ENCODE measurements at regions not wholly inside any gene's neighbourhood (a gene's known extent, or its start where the extent isn't known, plus 50 kb on each side); places are given as distances from the start of the nearest gene placed in this dataset.
"Not testable (repeated sequence)": the region's sequence is repeated elsewhere in the genome, so short reads cannot be mapped to it uniquely, and the experiment has no call there.

DNA sequence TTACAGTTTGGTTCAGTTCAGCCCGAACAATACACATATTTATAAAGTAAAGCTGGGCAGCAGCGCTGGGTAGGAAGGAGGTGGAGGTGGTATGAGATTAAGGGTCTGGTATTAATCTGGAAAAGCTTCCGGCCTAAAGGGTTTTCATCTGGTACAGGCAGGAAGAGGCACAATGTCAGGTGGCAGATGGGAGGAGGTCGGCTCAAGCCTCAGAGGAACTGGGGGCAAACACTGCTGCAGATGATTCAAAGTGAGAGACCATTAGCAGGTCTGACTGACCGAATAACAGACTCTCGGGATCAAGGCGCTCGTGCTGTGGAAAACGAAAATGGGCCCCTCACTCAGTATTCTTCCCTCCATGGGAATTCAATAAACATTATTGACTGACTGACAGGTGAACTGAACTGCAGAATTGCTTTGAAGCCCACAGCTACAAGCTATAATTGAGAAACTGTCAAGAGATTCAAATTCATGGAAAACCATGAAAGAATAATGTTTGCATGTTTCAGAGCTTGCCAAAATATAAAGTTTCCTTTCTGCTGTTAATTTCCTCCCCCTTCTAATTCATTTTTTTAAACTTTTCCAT is 75.3 kb downstream of the TMEM167A start:
- no peak for DNase-seq

DNA sequence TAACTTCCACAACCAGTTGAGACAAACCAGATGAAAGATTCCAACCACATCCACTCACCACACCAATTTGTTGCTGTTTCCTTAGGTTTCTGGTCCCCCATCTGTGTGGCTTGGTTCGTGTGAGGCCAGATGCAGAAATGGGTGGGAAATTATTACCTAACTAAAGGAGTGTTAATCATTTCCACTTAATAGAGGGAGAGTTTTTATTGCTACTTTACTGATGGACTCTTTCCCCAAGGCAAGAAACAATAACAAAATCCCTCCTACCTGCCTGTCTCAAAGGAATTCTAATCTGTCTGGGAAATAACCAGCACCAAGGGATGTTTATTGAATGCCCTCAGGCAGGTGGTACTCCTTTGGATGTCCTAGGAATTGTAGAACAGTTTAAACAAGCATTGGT is 76.3 kb downstream of the TMEM167A start:
- no peak for DNase-seq

DNA sequence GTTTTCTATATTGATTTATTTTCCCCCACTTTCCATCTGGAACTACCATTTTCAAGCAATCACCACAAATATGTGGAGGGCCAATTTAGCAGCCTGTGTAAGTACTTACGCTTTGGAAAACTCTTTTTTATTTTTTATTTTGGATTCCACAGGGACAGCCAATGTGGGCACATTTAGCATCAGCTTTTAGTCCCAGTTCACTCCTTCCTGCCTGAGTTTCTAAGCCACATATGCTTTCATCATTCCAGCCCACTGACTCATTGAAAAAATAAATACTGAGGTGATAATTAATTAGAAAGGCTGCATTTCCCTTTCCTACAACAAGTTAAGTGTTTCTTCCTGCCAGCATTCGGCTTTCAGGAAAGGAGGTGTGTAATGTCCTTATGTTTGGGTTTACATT is 76.8 kb downstream of the TMEM167A start:
- DNase-seq, result peak; percentile 43

DNA sequence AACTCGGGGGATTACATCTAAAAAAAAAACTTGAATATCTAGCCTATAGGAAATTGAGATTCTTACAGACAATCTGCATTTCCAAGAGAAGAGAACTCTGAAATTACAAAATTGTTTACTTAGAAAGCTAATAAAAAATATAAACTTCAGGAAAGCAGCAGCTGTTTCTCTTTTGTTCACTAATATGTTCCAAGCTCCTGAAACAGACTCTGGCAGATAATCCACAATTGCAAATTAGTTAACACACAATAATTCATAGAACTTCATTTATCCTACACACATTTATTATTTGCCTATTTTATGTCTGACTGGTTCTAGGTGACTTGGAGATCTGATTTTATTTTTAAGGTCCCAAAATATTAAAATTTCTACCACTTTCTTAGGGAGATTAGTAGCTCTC is 83.8 kb downstream of the TMEM167A start:
- no peak for DNase-seq

DNA sequence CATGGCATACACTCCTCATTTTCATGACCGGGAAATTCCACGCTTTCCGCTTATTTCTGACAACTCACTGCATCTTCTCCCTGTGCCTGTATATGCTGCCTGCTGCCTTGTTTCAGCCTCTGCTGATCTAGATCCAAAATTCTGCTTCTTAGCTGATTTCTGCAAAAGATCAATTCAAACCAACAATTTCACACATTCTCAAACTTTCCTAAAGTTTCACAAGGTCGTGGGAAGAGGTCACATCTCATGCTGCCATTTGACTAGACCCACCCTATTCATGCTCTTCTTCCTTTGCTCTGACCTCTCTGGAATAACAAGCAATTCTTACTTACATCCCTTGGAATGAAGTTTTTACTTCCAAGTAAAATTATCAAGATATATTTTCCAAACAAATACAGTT is 84.5 kb downstream of the TMEM167A start:
- no peak for DNase-seq

DNA sequence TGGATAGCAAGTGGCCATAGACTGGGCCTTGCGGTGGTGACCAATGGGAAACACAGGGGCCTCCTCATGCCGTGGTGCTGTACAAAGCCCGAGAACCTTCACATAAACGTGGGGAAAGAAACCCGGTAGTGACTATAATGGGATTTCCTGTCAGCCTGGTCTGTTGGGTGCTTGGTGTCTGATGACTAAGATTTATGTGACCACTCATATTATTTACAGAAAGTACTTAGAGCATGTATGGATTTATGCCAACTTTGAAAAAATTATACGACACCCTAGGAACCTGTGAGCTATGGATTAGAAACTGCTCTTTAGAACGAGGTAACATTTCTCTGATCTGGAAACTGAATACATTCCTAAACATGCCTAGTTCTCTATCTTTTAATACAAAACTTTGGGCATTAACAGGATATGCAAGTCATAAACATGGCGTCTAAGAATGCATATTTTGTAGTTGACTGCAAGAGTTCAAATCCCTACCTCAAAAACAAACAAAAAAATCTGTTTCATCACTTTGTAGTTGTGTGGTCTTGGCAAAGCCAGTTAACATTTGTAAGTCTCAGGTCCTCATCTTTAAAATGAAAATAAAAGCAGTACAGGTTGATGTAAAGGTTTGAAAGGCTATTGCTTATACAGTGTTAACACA is 85.4 kb downstream of the TMEM167A start:
- DNase-seq, result peak; percentile 94

DNA sequence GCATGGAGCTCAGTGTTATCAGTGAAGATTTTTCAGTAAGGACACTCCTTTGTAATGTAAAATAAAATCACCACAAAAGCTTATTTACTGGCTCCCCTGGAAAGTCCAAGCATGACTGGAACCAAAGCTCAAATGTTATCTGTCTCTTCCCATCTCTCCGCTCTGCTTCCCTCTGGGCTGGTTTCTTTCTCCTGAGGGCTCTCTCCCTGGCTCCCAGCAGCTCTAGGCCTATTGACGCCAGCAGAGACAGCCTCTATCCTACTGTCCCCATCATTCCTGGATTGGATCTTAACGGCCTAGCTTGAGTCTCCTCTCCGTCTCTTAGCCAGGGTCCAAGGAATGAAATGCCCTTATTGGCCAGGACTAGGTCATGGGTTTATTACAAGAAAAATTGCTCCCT is 86.1 kb downstream of the TMEM167A start:
- DNase-seq, result peak; percentile 34

DNA sequence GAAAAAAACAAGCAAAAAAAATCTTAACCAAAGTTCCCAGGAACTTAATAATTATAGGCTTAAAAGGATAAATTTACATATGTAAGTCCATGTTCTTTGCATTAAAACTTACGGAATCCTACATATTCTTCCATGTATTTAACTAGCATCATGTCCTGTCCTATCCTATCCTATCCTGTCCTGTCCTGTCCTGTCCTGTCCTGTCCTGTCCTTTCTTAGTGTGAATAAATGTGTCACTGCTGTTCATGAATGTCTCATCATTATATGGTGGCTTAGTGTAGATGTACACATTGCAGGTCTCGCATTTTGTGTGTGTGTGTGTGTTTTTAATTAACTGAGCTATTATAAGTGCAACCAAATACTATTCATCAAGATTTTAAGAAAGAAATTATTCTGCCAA is 90.0 kb downstream of the TMEM167A start:
- no peak for DNase-seq

DNA sequence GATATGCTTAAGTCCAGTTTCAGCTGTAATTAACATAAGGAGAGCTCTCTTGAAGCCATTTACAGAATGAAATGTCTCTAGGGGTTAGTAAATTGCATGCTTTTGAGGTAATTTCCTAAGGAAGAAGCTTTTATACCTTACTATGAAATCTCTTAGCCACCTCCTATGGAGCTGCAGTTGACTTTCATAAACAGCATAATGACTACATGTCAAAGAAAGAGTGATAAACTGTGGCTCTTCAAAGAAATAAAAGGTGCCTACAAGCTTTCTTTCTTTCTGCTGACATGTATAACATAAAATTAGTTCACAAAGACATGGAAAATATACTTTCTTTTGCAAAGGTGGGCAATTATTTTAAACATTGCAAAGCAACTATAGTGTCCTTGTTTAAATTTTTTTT is 90.8 kb downstream of the TMEM167A start:
- DNase-seq, result no peak

DNA sequence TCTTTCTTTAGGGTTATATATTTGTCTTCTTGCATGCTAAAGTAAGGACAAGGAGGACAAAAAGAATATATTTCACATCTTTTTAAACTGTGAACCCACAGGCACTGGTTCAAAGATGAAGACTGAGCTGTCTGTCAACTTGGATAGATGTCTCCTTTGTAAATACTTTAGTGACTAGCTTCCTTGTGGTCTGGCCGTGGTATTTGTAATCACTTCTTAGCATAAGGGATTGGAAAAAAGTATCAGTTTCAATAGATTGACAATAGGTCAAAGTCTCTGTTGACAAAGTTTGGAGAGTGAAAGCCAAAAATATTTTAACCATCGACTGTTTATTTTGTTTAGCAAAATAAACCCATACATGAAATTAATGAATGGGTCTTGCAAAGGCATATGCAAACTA is 91.4 kb downstream of the TMEM167A start:
- peak; percentile 8 for DNase-seq

DNA sequence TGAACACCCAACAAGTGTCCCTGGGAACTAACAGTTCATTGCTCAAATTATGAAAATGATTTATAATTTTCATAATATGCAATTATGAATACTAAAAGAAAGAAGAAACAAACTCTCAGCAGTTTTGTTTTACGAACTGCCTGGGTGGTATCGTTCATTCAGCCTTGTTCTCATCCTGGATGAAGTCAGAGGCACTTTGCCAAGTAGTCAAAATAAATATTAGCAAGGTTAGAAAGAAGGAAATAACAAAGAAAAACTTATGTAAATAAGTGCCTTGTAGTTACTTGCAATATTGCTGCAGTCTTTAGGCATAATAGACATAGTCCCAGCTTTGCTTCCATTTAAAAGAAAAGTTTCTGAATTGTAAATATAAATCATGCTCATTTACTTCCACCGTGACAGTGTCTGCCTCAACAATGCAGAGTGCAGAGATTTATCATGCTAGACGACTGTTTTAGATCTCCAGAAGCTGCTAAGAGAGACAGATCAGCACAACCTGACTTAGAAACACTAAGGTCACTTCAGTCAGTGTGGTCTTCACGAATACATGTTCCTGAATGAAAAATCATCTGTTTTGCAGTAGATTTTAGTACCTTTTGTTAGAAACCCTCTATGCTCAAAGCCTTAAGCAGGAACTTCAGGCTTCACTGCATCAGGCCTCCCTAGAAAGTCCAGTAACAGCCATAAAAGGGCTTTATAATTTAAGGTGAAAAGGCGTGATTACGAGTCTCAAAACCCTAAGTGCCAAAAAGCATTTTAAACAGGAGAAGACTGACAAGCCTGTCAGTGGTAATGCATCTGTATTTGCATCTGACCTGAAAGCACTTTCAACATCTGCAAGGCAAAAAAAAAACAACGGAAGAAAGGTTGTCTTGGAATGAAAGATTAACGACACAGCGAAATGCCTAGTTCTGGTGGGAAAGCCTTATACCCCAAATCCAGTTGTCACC is 92.1 kb downstream of the TMEM167A start:
- DNase-seq, result peak; percentile 30

DNA sequence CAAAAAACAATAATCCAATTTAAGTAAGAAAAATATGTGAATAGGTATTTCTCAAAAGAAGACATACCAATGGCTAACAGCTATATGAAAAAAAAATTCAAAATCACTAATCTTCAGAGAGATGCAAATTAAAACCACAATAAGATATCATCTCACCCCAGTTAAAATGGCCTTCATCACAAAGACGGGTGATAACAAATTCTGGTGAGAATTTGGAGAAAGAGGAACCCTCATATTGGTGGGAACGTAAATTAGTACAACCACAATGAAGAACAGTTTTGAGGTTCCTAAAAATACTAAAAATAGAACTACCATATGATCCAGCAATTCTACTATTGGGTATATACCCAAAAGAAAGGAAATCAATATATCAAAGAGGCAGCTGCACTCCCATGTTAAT is 94.3 kb downstream of the TMEM167A start:
- DNase-seq, result no peak

DNA sequence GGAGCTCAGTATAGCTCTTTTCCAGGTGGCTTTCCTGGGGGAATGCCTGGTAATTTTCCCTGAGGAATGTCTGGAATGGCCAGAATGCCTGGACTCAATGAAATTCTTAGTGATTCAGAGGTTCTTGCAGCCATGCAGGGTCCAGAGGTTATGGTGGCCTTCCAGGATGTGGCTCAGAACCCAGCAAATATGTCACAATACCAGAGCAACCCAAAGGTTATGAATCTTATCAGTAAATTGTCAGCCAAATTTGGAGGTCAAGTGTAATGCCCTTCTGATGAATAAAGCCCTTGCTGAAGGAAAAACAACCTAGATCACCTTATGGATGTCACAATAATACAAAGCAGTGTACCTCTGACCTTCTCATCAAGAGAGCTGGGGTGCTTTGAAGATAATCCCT is 100.3 kb downstream of the TMEM167A start:
- DNase-seq, result not testable (repeated sequence)

DNA sequence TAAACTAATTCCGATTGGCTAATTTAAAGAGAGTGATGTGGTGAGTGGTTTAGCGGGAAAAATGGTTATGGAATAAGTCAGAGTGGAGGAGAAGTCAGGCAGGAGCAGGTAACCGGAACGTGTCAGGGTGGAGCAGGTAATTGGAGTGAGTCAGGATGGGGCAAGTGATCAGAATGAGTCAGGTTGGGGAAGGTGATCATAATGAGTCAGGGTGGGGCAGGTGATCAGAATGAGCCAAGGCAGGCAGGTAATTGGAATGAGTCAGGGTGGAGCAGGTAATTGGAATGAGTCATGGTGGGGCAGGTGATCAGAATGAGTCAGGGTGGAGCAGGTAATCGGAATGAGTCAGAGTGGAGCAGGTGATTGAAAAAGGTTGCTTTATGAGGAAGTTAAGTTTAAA is 101.4 kb downstream of the TMEM167A start:
- peak; percentile 51 for DNase-seq

DNA sequence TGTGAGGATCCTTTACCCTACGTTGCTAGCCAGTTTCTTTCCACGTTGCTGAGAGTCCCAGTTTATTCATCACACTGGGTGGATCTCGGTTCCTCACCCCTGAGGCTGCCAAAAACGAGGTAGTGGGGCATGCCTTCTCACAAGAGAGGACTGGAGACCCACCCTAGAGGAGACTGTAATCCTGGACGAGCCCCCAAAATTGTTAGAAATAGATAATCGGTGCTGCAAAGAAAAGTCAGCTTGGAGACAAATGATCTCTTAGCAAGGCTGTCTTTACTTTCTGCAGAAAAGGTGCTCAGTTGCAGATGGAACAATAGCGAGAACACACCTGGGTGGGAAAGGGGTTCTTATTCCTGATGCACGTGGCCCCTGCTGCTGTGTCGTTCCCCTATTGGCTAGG is 101.8 kb downstream of the TMEM167A start:
- DNase-seq, result peak; percentile 42

DNA sequence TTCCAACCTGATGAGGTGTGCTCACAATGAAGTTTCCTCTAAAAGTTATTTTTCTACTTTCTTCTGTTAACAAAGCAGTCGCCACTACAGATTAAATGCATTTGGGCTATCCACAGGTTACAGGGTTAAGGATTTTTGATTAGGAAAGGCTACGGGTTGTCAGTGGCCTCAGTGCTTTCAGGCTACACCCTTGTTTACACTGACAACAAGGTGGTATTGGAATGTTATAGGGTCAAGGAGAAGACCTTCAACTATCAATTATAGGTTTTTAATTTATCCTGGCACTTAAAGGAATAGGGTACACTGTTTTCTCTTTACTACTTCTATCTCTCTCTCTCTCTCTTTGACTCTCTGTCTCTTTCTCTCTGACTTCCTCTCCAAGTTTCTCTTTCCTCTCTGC is 102.8 kb downstream of the TMEM167A start:
- DNase-seq, result not testable (repeated sequence)

DNA sequence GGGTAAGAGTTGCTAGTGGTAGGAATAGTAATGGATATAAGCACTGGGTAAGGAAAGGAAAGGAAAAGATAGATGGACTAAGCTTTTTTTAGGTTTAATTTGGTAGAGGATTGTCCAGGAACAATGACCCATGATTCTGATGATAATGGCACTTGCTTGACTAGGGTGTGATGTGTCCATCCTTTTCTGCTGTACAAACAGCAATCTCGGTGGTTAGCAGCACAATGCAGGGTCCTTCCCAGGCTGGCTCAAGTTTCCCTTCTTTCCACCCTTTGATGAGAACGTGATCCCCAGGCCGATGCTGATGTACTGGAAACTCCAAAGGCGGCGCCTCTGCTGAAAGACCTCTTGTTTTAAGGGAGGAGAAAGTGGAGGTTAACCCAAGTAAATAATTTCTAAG is 105.3 kb downstream of the TMEM167A start:
- no peak for DNase-seq

DNA sequence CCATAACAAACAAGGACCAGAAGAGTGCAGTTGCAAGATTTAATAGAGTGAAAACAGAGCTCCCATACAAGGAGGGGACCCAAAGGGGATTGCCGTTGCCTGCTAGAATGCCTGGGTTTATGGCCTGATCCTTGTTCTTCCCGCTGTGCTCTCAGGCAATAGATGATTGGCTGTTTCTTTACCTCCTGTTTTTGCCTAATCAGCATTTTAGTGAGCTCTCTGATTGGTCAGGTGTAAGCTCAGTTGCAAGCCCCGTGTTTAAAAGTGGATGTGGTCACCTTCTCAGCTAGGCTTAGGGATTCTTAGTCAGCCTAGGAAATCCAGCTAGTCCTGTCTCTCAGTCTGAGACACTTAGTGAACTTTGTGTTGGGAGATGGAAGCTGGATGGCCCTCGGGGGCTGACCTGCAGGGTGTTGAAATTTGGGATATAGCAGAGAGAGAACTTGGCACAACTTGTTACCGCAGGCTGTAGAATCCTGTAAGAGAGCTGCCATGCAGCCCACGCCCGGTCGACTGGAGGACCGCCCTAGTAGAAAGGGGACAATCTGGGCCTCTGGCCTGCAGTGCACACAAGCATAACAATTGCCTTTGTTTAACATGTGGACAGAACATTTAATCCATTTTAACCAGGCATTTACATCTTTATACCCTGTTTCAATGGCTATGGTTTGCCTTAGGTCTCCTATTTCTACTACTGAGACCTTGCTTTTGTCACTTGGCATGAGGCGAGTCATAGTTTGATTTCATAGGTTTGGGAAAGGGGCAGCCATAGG is 106.0 kb downstream of the TMEM167A start:
- DNase-seq, result not testable (repeated sequence)

DNA sequence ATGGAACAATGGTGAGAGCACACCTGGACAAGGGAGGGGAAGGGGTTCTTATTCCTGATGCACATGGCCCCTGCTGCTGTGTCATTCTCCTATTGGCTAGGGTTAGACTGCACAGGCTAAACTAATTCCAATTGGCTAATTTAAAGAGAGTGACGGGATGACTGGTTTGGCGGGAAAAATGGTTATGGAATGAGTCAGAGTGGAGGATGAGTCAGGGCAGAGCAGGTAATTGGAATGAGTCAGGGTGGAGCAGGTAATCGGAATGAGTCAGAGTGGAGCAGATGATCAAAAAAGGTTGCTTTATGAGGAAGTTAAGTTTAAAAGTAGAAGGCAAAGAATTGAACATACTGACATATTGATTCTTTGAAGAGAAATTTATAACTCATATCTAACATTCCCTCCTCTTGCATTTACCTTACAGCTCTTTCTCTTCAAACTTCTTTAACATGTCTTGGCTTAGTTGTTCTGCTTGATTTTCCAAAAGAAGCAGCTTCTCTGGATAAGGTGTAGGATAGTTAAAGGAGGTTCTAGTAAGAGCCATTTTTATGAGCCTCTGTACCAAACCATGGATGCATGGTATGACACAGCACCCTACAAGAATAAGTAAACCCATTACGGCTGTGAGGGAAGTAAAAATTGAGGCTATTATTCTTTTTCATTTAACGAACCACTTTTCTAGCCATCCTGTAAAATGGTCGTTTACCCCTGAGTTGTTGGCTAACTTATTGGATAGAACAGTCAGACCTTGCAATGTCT is 107.8 kb downstream of the TMEM167A start:
- DNase-seq, result peak; percentile 81

DNA sequence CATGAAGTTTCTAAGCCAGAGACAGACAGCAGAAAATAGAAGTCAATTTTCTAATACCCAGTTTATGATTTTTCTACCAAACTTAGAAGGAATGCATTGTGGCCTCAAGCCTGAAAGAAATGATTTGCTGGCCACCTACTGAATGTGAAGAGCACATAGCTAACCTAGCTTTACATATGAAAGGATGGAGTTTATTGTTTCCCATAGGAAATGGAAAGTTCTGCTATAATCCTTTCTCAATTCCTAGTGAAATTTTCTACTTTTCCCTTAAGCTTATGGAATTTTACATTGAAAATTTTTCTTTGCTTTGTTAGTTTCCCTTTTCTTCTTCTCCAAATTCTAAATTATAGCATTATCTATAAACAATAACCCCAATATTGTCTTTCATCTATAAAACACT is 110.1 kb downstream of the TMEM167A start:
- no peak for DNase-seq

DNA sequence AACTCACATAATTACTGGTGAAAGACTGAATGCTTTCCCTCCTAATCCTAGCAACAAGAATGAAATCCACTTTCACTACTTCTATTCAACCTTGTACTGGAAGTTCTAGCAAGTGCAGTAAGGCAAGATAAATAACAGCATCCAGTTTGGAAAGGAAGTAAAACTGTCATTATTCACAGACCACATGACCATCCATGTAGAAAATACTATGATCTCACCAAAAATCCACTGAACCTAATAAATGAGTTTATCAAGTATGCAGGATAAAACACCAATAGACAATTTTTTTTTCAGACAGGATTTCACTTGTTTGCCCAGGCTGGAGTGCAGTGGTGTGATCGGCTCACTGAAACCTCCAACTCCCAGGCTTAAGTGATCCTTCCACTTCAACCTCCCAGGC is 117.7 kb downstream of the TMEM167A start:
- DNase-seq, result no peak

DNA sequence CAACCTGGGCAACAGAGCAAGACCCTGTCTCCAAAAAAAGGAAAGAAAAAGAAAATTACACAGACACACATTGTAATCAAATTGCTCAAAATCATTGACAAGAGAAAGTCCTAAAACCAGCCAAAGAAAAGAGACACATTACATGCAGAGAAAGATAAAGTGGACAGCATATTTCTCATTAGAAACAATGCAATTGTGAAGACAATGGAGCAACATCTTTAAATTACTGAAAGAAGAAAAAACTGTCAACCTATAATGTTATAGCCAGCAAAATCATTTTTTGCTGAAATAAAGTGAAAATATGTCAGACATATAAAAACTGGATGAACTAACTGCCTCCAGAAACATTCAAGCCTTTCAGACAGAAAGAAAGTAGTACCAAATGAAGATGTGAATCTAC is 120.6 kb downstream of the TMEM167A start:
- no peak for DNase-seq
